BE2C (cell line): ENCODE measurements at regions not wholly inside any gene's neighbourhood (a gene's known extent, or its start where the extent isn't known, plus 50 kb on each side); places are given as distances from the start of the nearest gene placed in this dataset.

Experiments
- DNase-seq: peaks from one replicate; pipeline ENCODE4 v3.0.0-alpha.2; 2020
- H3K27me3 ChIP-seq: fragments of 250-450 bp; sonication (Bioruptor Pico); 2 replicates; pipeline ENCODE4 v1.5.1; 2020; ENCODE audit warnings: mild to moderate bottlenecking
- H3K36me3 ChIP-seq: fragments of 250-450 bp; sonication (Bioruptor Pico); 2 replicates; pipeline ENCODE4 v1.5.1; 2020; ENCODE audit warnings: mild to moderate bottlenecking
- H3K4me1 ChIP-seq: fragments of 250-450 bp; sonication (Bioruptor Pico); 2 replicates; pipeline ENCODE4 v1.5.1; 2020
- H3K4me3 ChIP-seq: 2 replicates; pipeline ENCODE4 v1.5.1; 2011; ENCODE audit warnings: low read depth, low read length
- H3K9me3 ChIP-seq: fragments of 250-450 bp; sonication (Bioruptor Pico); 2 replicates; pipeline ENCODE4 v1.5.1; 2020
- TF ChIP-seq, protein P1 (sequence below): IDR thresholded peaks from 2 replicates; pipeline ENCODE4 v1.5.1; 2012; ENCODE audit warnings: mild to moderate bottlenecking, low read depth, low read length

GRCh38 chr1:182193908-182194550 lies 132.5 kb upstream of the ZNF648 start:
- Histone ChIP-seq H3K4me3 (no peak overlapping the region), H3K27me3 (no peaks in the 10 kb centered on the region), H3K36me3 (no peaks in the 10 kb centered on the region), H3K9me3 (no peaks in the 10 kb centered on the region), H3K4me1 (no peaks in the 10 kb centered on the region)
- TF ChIP-seq, protein P1, sequence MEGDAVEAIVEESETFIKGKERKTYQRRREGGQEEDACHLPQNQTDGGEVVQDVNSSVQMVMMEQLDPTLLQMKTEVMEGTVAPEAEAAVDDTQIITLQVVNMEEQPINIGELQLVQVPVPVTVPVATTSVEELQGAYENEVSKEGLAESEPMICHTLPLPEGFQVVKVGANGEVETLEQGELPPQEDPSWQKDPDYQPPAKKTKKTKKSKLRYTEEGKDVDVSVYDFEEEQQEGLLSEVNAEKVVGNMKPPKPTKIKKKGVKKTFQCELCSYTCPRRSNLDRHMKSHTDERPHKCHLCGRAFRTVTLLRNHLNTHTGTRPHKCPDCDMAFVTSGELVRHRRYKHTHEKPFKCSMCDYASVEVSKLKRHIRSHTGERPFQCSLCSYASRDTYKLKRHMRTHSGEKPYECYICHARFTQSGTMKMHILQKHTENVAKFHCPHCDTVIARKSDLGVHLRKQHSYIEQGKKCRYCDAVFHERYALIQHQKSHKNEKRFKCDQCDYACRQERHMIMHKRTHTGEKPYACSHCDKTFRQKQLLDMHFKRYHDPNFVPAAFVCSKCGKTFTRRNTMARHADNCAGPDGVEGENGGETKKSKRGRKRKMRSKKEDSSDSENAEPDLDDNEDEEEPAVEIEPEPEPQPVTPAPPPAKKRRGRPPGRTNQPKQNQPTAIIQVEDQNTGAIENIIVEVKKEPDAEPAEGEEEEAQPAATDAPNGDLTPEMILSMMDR = no peak
- no peak for DNase-seq

- H3K4me3 ChIP-seq = no peak overlapping the region
- H3K4me1 ChIP-seq = no peaks in the 10 kb centered on the region
- no peaks in the 10 kb centered on the region for H3K36me3 ChIP-seq
- DNase-seq = no peak
- no peaks in the 10 kb centered on the region for H3K27me3 ChIP-seq
- H3K9me3 ChIP-seq = no peaks in the 10 kb centered on the region
- TF ChIP-seq, protein P1 = no peak
Observed at GRCh38 chr1:182192966-182193365, 131.5 kb upstream of the ZNF648 start.

- H3K27me3 ChIP-seq = no peaks in the 10 kb centered on the region
- DNase-seq = no peak
- TF ChIP-seq, protein P1 = no peak
- H3K4me3 ChIP-seq = no peak overlapping the region
- no peaks in the 10 kb centered on the region for H3K4me1 ChIP-seq
- no peaks in the 10 kb centered on the region for H3K9me3 ChIP-seq
- no peaks in the 10 kb centered on the region for H3K36me3 ChIP-seq
Observed at GRCh38 chr1:182192215-182192614, 130.7 kb upstream of the ZNF648 start.

- Histone ChIP-seq H3K4me3 (no peak overlapping the region), H3K9me3 (no peaks in the 10 kb centered on the region), H3K36me3 (no peaks in the 10 kb centered on the region), H3K4me1 (no peaks in the 10 kb centered on the region), H3K27me3 (no peaks in the 10 kb centered on the region)
- DNase-seq = no peak
- TF ChIP-seq, protein P1 = no peak
Observed at GRCh38 chr1:182191381-182192115, 130.0 kb upstream of the ZNF648 start.

GRCh38 chr1:182189535-182190066 lies 128.1 kb upstream of the ZNF648 start:
- TF ChIP-seq, protein P1 = no peak
- Histone ChIP-seq H3K9me3 (no peaks in the 10 kb centered on the region; the same call in 1 of the 2 replicates), H3K36me3 (no peaks in the 10 kb centered on the region), H3K4me3 (no peak overlapping the region), H3K4me1 (no peaks in the 10 kb centered on the region), H3K27me3 (no peaks in the 10 kb centered on the region)
- DNase-seq = no peak

GRCh38 chr1:182186757-182187146 lies 125.2 kb upstream of the ZNF648 start:
- no peaks in the 10 kb centered on the region for H3K27me3 ChIP-seq
- no peak for DNase-seq
- TF ChIP-seq, protein P1 = no peak
- H3K4me3 ChIP-seq = no peak overlapping the region
- no peaks in the 10 kb centered on the region for H3K36me3 ChIP-seq
- no peaks in the 10 kb centered on the region; the same call in 1 of the 2 replicates for H3K9me3 ChIP-seq
- no peaks in the 10 kb centered on the region for H3K4me1 ChIP-seq
